Stomach (tissue), 8 donors: ENCODE measurements at regions not wholly inside any gene's neighbourhood (a gene's known extent, or its start where the extent isn't known, plus 50 kb on each side); places are given as distances from the start of the nearest gene placed in this dataset.

Experiments used
- DNase-seq, 2 donors: peaks; one replicate each; pipeline versions ENCODE4 v3.0.0 to v3.0.0-alpha.2; 2013 to 2019
- H3K27ac ChIP-seq, 5 donors: fragments of 200-600 bp in 4 of 5; sonication (generic) in 4 of 5; one replicate each; pipeline ENCODE4 v1.5.1; 2013 to 2019; ENCODE audit warnings: mild to moderate bottlenecking in 1 of 5, moderate library complexity in 1 of 5
- H3K27me3 ChIP-seq, 3 donors: fragments of 200-600 bp; sonication (generic); one replicate each; pipeline ENCODE4 v1.5.1; 2017 to 2019; ENCODE audit warnings: mixed run types in 1 of 3
- H3K36me3 ChIP-seq, 4 donors: fragments of 200-600 bp; sonication (generic); 1 replicate in 3 of 4; 2 replicates in 1 of 4; pipeline ENCODE4 v1.5.1; 2016 to 2019
- H3K4me1 ChIP-seq, 4 donors: fragments of 200-600 bp; sonication (generic); one replicate each; pipeline ENCODE4 v1.5.1; 2016 to 2019
- H3K4me3 ChIP-seq, 4 donors: fragments of 200-600 bp; sonication (generic) in 3 of 4; one replicate each; pipeline ENCODE4 v1.5.1; 2016 to 2019; ENCODE audit warnings: mild to moderate bottlenecking in 1 of 4
- H3K9me3 ChIP-seq, 4 donors: fragments of 200-600 bp; sonication (generic); one replicate each; pipeline ENCODE4 v1.5.1; 2016 to 2019
- CTCF ChIP-seq, 7 experiments: fragments of 450-650 bp in 4 of 7; fragments of 200-600 bp in 3 of 7; sonication (generic) in 3 of 7; IDR thresholded peaks; one replicate each; pipeline ENCODE4 v1.5.1; 2016 to 2019; ENCODE audit warnings: antibody characterized with exemption in 7 of 7, control low read depth in 2 of 7, mild to moderate bottlenecking in 1 of 7
- EP300 ChIP-seq: sonication (generic); formaldehyde crosslinking; IDR thresholded peaks from one replicate; pipeline ENCODE4 v1.6.1; 2017; ENCODE audit warnings: antibody characterized with exemption
- POLR2A ChIP-seq, 4 donors: fragments of 450-650 bp; IDR thresholded peaks; one replicate each; pipeline ENCODE4 v1.6.1; 2016; ENCODE audit warnings: antibody characterized with exemption in 4 of 4, control low read depth in 2 of 4, mild to moderate bottlenecking in 1 of 4, moderate library complexity in 1 of 4
- POLR2AphosphoS5 ChIP-seq, 3 donors: sonication (generic); formaldehyde crosslinking; IDR thresholded peaks; one replicate each; pipeline ENCODE4 v1.6.1; 2016; ENCODE audit warnings: antibody characterized with exemption in 3 of 3
- WGBS, 5 donors: extraction: QIAGEN DNeasy Blood & Tissue Kit in 3 of 5; methylation state at CpG; one replicate each; pipeline versions ENCODE4 v1.1.5 to v1.1.7; 2013 to 2018; 5-methylcytosine and 5-hydroxymethylcytosine counted together
- intact Hi-C: fragments of 100-400 bp; cut with DNase I; formaldehyde crosslinking; loops from one replicate; pipeline ENCODE4 v1.15.1; 2023; ENCODE audit warnings: low total_unique reads
- donor health status: healthy with polysubstance abuse.
- donor health status: Bipolar disorder and iron deficiency.
- donor health status: healthy.

GRCh38 chr16:9226924-9227323 lies 135.5 kb downstream of the HAPSTR1 start:
- H3K27ac ChIP-seq: no peak overlapping the region
- TF ChIP-seq EP300: no peak
- no peak for TF ChIP-seq POLR2A (IDR thresholded peaks at IDR 0.05)
- TF ChIP-seq POLR2AphosphoS5 (IDR thresholded peaks at IDR 0.05): no peak
- no peak for TF ChIP-seq CTCF (IDR thresholded peaks at IDR 0.05)
- H3K4me1 ChIP-seq: no peaks in the 10 kb centered on the region
- peaks cover 0 to 13% (median 0%) of the 10 kb centered on the region in 3 donors for H3K27me3 ChIP-seq
- H3K9me3 ChIP-seq: peaks cover 0 to 10% (median 2%) of the 10 kb centered on the region in 4 donors
- whole genome bisulfite sequencing, 5 donors: 51 to 60% (median 56%) methylated on average over 7 of the region's 7 CpGs
- no peaks in the 10 kb centered on the region for H3K36me3 ChIP-seq
- no peak for DNase-seq
- H3K4me3 ChIP-seq: no peak overlapping the region
- intact Hi-C loops: no loop called here

- 15 to 40% (median 30%) methylated on average over 2 of the region's 2 CpGs for WGBS, 5 donors
- Histone ChIP-seq H3K9me3 (no peaks in the 10 kb centered on the region), H3K36me3 (no peaks in the 10 kb centered on the region), H3K4me3 (no peak overlapping the region), H3K27ac (no peak overlapping the region), H3K4me1 (no peaks in the 10 kb centered on the region), H3K27me3 (peaks cover 0 to 13% (median 0%) of the 10 kb centered on the region in 3 donors)
- DNase-seq: no peak
- TF ChIP-seq POLR2A (IDR thresholded peaks at IDR 0.05) (no peak), POLR2AphosphoS5 (IDR thresholded peaks at IDR 0.05) (no peak), CTCF (IDR thresholded peaks at IDR 0.05) (no peak), EP300 (no peak)
- intact Hi-C loops: no loop called here
Observed at GRCh38 chr16:9231039-9231438, 139.6 kb downstream of the HAPSTR1 start.

- Histone ChIP-seq H3K4me1 (no peaks in the 10 kb centered on the region), H3K27me3 (peaks cover 0 to 13% (median 0%) of the 10 kb centered on the region in 3 donors), H3K9me3 (no peaks in the 10 kb centered on the region), H3K4me3 (no peak overlapping the region), H3K27ac (no peak overlapping the region), H3K36me3 (no peaks in the 10 kb centered on the region)
- no peak for DNase-seq
- TF ChIP-seq EP300 (no peak), CTCF (IDR thresholded peaks at IDR 0.05) (no peak), POLR2AphosphoS5 (IDR thresholded peaks at IDR 0.05) (no peak), POLR2A (IDR thresholded peaks at IDR 0.05) (no peak)
- intact Hi-C loops: no loop called here
- WGBS, 5 donors: 11 to 26% (median 15%) methylated on average over 5 of the region's 5 CpGs
Observed at GRCh38 chr16:9232102-9232770, 140.8 kb downstream of the HAPSTR1 start.

GRCh38 chr16:9235867-9236266 lies 144.4 kb downstream of the HAPSTR1 start:
- intact Hi-C loops: no loop called here
- TF ChIP-seq CTCF (IDR thresholded peaks at IDR 0.05): no peak
- no peak for TF ChIP-seq EP300
- TF ChIP-seq POLR2A (IDR thresholded peaks at IDR 0.05): no peak
- TF ChIP-seq POLR2AphosphoS5 (IDR thresholded peaks at IDR 0.05): no peak
- Histone ChIP-seq H3K9me3 (no peaks in the 10 kb centered on the region), H3K27me3 (peaks cover 0 to 6% (median 0%) of the 10 kb centered on the region in 3 donors), H3K36me3 (no peaks in the 10 kb centered on the region), H3K4me3 (no peak overlapping the region), H3K27ac (no peak overlapping the region), H3K4me1 (no peaks in the 10 kb centered on the region)
- DNase-seq: no peak
- 36 to 56% (median 49%) methylated on average over 2 of the region's 2 CpGs for WGBS, 5 donors
